Upper lobe of left lung (tissue), 4 donors: ENCODE measurements at regions not wholly inside any gene's neighbourhood (a gene's known extent, or its start where the extent isn't known, plus 50 kb on each side); places are given as distances from the start of the nearest gene placed in this dataset.
"Not testable (repeated sequence)": the region's sequence is repeated elsewhere in the genome, so short reads cannot be mapped to it uniquely, and the experiment has no call there.

Experiments used
- CTCF ChIP-seq, 6 experiments: fragments of 450-650 bp in 4 of 6; fragments of 200-600 bp in 2 of 6; sonication (generic) in 2 of 6; IDR thresholded peaks; one replicate each; pipeline ENCODE4 v1.5.1; 2016 to 2019; ENCODE audit warnings: antibody characterized with exemption in 6 of 6
- POLR2AphosphoS5 ChIP-seq, 2 donors: sonication (generic); formaldehyde crosslinking; IDR thresholded peaks; one replicate each; pipeline ENCODE4 v1.5.1; 2017; ENCODE audit warnings: antibody characterized with exemption in 2 of 2

DNA sequence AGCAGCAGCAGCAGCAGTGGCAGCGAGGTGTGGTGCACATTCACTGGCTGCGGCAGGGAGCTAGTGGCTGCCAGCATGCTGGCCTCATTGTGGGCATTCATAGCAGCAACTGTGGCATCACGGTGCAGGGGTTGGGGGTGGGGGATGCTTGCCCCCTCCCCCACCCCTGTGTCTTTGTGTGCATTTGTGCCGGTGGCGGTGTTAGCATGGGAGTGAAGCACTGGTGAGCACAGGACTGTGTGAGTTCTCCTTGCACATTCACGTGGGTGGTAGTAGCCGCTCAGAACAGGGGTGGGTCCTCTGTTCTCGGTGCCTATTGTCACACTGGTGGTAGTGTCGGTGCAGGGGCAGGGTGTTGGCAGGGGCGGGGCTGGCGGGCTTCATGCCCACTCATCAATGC, 273.2 kb upstream of the FAM240B start:
- not testable (repeated sequence) for TF ChIP-seq CTCF, POLR2AphosphoS5 (IDR thresholded peaks at IDR 0.05)
